ENCODE measurements at regions not wholly inside any gene's neighbourhood (a gene's known extent, or its start where the extent isn't known, plus 50 kb on each side); places are given as distances from the start of the nearest gene placed in this dataset.

- TF ChIP-seq EZH2 (IDR thresholded peaks at IDR 0.05; ENCODE audit: borderline replicate concordance, insufficient read depth, low read length, poor library complexity, severe bottlenecking) (no peak), RAD21 (conservative IDR thresholded peaks at IDR 0.05) (no peak), TAF1 (IDR thresholded peaks at IDR 0.05; ENCODE audit: low read depth) (no peak), SMC3 (conservative IDR thresholded peaks at IDR 0.05; ENCODE audit: poor library complexity) (no peak), EP300 (conservative IDR thresholded peaks at IDR 0.05; ENCODE audit: poor library complexity, severe bottlenecking) (no peak), POLR2AphosphoS5 (IDR thresholded peaks at IDR 0.05) (no peak), REST (IDR thresholded peaks at IDR 0.05; ENCODE audit: borderline replicate concordance) (no peak), MXI1 (conservative IDR thresholded peaks at IDR 0.05; ENCODE audit: poor library complexity, severe bottlenecking) (no peak), CTCF (IDR thresholded peaks at IDR 0.05; ENCODE audit: poor library complexity, severe bottlenecking) (no peak)
- Histone ChIP-seq H2AFZ (ENCODE audit: low read depth, low read length) (no peak overlapping the region), H4K20me1 (ENCODE audit: insufficient read depth) (no peaks in the 10 kb centered on the region), H3K4me3 (ENCODE audit: low read length) (no peak overlapping the region), H3K4me2 (ENCODE audit: low read length) (no peak overlapping the region), H3K36me3 (ENCODE audit: insufficient read depth, low read length) (no peaks in the 10 kb centered on the region), H3K27ac (ENCODE audit: low read length) (no peak overlapping the region), H3F3A (ENCODE audit: insufficient read depth, low read length, poor library complexity, severe bottlenecking) (peaks cover 3% of the 10 kb centered on the region), H3K9me2 (ENCODE audit: insufficient read depth, low read length) (no peaks in the 10 kb centered on the region), H3K9ac (ENCODE audit: low read length) (no peak overlapping the region), H3K9me3 (ENCODE audit: low read length) (no peaks in the 10 kb centered on the region), H3K27me3 (ENCODE audit: insufficient read depth, low read depth, low read length) (no peaks in the 10 kb centered on the region), H3K79me2 (replicated peaks; ENCODE audit: insufficient read depth, low read length) (no peaks in the 10 kb centered on the region)
These were observed 1097.3 kb upstream of the EPHA6 start for GRCh38 chr3:95717048-95717447.

- Histone ChIP-seq H3K4me2 (ENCODE audit: low read length) (no peak overlapping the region), H3K79me2 (replicated peaks; ENCODE audit: insufficient read depth, low read length) (no peaks in the 10 kb centered on the region), H3K27ac (ENCODE audit: low read length) (no peak overlapping the region), H2AFZ (ENCODE audit: low read depth, low read length) (no peak overlapping the region), H3K9me2 (ENCODE audit: insufficient read depth, low read length) (no peaks in the 10 kb centered on the region), H3K27me3 (ENCODE audit: insufficient read depth, low read depth, low read length) (no peaks in the 10 kb centered on the region), H3K9me3 (ENCODE audit: low read length) (no peaks in the 10 kb centered on the region), H3K4me3 (ENCODE audit: low read length) (no peak overlapping the region), H4K20me1 (ENCODE audit: insufficient read depth) (no peaks in the 10 kb centered on the region), H3K9ac (ENCODE audit: low read length) (no peak overlapping the region), H3K36me3 (ENCODE audit: insufficient read depth, low read length) (no peaks in the 10 kb centered on the region), H3F3A (ENCODE audit: insufficient read depth, low read length, poor library complexity, severe bottlenecking) (peaks cover 3% of the 10 kb centered on the region)
- TF ChIP-seq POLR2AphosphoS5 (IDR thresholded peaks at IDR 0.05) = no peak
- TF ChIP-seq TAF1 (IDR thresholded peaks at IDR 0.05; ENCODE audit: low read depth) = no peak
- TF ChIP-seq CTCF (IDR thresholded peaks at IDR 0.05; ENCODE audit: poor library complexity, severe bottlenecking) = no peak
- no peak for TF ChIP-seq EZH2 (IDR thresholded peaks at IDR 0.05; ENCODE audit: borderline replicate concordance, insufficient read depth, low read length, poor library complexity, severe bottlenecking)
- no peak for TF ChIP-seq EP300 (conservative IDR thresholded peaks at IDR 0.05; ENCODE audit: poor library complexity, severe bottlenecking)
- no peak for TF ChIP-seq MXI1 (conservative IDR thresholded peaks at IDR 0.05; ENCODE audit: poor library complexity, severe bottlenecking)
These were observed 1096.2 kb upstream of the EPHA6 start for GRCh38 chr3:95718168-95718567.
